Glutamatergic neuron (in vitro differentiated cells): ENCODE measurements at regions not wholly inside any gene's neighbourhood (a gene's known extent, or its start where the extent isn't known, plus 50 kb on each side); places are given as distances from the start of the nearest gene placed in this dataset.
A peak's percentile ranks its signal among the peaks of the same experiment; 100 is the strongest.
"Not testable (repeated sequence)": the region's sequence is repeated elsewhere in the genome, so short reads cannot be mapped to it uniquely, and the experiment has no call there.

Experiments
- DNase-seq: peaks from one replicate; pipeline ENCODE4 v3.0.0; 2022
- H3K27ac Mint-ChIP-seq: one replicate; pipeline ENCODE4 v1.8.0; 2020; ENCODE audit warnings: mild to moderate bottlenecking, mixed read lengths, inconsistent platforms; ENCODE audit not compliant: unreplicated experiment
- H3K27me3 Mint-ChIP-seq: one replicate; pipeline ENCODE4 v1.8.0; 2020; ENCODE audit warnings: mild to moderate bottlenecking, moderate library complexity, mixed read lengths, inconsistent platforms; ENCODE audit not compliant: unreplicated experiment
- H3K36me3 Mint-ChIP-seq: one replicate; pipeline ENCODE4 v1.8.0; 2020; ENCODE audit warnings: mild to moderate bottlenecking, mixed read lengths, inconsistent platforms; ENCODE audit not compliant: unreplicated experiment
- H3K4me1 Mint-ChIP-seq: one replicate; pipeline ENCODE4 v1.8.0; 2020; ENCODE audit warnings: mild to moderate bottlenecking, low read depth, mixed read lengths, inconsistent platforms; ENCODE audit not compliant: unreplicated experiment
- H3K4me3 Mint-ChIP-seq: one replicate; pipeline ENCODE4 v1.8.0; 2020; ENCODE audit warnings: mild to moderate bottlenecking, mixed read lengths, inconsistent platforms; ENCODE audit not compliant: unreplicated experiment
- H3K9me3 Mint-ChIP-seq: one replicate; pipeline ENCODE4 v1.8.0; 2020; ENCODE audit warnings: mild to moderate bottlenecking, moderate library complexity, mixed read lengths, inconsistent platforms; ENCODE audit not compliant: unreplicated experiment
- TF ChIP-seq, protein P1 (sequence below): fragments of 200-600 bp; sonication (generic); IDR thresholded peaks from one replicate; pipeline ENCODE4 v1.5.0; 2021; ENCODE audit not compliant: partially characterized antibody, unreplicated experiment

DNA sequence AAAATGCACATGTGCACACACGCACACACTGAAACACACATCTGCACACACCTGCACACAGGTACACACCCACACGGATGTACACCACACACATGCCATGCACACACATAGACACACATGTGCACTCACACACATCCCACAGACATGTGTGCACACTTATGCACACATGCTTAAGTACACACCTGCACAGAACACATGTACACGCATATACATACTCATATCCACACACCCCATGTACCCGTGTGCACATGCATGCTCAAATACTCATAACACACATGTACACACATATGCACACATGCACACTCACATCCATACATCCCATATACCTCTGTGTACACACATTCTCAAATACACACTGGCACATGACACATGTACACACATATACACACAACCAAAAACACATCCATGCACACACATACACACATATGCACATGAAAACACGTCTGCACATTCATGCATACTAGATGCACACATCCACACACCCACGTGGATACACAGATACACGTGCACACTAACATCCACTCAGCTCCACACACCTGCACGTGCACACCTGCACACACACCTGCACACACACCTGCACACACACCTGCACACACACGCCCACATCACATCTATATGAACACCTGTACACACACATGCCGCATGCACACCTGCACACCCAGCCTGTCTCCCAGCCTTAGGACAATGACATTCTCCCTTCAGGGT lies 336.7 kb downstream of the ADGRD1 start:
- TF ChIP-seq, protein P1, sequence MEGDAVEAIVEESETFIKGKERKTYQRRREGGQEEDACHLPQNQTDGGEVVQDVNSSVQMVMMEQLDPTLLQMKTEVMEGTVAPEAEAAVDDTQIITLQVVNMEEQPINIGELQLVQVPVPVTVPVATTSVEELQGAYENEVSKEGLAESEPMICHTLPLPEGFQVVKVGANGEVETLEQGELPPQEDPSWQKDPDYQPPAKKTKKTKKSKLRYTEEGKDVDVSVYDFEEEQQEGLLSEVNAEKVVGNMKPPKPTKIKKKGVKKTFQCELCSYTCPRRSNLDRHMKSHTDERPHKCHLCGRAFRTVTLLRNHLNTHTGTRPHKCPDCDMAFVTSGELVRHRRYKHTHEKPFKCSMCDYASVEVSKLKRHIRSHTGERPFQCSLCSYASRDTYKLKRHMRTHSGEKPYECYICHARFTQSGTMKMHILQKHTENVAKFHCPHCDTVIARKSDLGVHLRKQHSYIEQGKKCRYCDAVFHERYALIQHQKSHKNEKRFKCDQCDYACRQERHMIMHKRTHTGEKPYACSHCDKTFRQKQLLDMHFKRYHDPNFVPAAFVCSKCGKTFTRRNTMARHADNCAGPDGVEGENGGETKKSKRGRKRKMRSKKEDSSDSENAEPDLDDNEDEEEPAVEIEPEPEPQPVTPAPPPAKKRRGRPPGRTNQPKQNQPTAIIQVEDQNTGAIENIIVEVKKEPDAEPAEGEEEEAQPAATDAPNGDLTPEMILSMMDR: no peak
- no peak for DNase-seq
- Mint-ChIP-seq H3K9me3 (peaks cover 9% of the 10 kb centered on the region), H3K36me3 (peaks cover 6% of the 10 kb centered on the region), H3K4me3 (no peak overlapping the region), H3K4me1 (peaks cover 5% of the 10 kb centered on the region), H3K27me3 (peaks cover 11% of the 10 kb centered on the region), H3K27ac (peak overlapping the region; percentile 15)

DNA sequence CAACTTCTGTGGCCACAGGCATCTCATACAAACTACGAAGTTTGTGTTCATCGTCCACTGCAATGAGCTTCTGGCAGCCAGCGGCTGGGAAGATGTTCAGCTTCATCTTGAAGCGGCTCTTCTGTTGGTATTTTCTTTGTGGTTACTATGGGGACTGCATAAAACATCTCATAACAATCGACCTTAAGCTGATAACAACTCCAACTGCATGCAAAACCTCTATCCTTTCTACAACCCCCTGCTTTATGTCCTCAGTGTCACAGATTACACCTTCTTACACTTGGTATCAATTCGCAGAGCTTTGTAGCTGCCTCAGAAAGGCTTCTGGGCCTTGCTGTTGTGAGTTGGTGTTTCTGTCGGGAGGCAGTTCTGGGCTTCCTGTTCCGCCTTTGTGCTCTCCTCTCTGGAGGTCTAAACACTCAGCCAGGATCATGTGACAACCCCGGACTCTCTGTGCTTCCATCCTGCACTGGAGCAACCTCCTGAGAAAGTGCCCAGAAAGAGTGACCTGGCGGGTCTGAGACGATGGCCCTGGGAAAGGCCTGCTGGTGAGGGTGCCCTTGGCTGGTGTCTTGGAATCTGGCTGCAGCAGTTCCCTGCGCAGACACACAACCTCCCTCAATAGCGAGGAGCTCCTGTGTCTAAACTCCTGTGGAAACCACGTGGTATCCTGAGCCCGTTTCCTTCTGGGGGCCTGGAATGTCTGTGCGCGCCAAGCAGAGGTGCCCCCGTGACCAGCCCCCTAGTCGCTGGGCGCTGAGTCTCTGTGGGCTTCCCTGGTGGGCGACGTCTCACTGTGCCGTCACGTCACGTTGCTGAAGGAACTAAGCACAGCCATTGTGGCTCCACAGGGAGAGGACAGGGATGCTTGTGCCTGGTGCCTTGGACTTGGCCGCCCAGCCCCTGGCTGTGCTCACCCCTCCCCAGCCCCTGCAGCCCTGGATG lies 339.6 kb downstream of the ADGRD1 start:
- H3K4me3 Mint-ChIP-seq, H3K9me3 Mint-ChIP-seq, H3K27ac Mint-ChIP-seq, DNase-seq, H3K4me1 Mint-ChIP-seq, H3K36me3 Mint-ChIP-seq: not testable (repeated sequence)
- peaks cover 13% of the 10 kb centered on the region for H3K27me3 Mint-ChIP-seq

DNA sequence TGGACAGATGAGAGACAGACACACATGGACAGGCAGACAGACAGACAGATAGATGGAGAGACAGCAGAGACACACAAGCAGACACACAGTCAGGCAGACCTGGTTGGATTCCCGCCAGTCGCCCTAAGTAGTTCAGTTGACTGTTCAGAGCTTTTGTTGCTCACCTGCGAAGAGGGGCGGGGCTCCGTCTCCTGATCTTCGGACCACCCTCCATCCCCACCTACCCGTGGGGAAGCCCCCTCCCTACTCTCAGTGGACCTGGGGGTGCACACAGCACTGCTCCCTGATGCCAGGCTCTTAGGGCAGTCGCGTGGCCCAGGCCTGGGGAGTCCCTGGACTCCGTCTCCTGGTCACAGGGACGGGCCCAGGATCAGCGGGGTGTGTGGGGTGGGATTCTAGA lies 341.0 kb downstream of the ADGRD1 start:
- H3K4me3 Mint-ChIP-seq: peak overlapping the region; percentile 31
- peak overlapping the region; percentile 85 for H3K27ac Mint-ChIP-seq
- peaks cover 11% of the 10 kb centered on the region for H3K27me3 Mint-ChIP-seq

DNA sequence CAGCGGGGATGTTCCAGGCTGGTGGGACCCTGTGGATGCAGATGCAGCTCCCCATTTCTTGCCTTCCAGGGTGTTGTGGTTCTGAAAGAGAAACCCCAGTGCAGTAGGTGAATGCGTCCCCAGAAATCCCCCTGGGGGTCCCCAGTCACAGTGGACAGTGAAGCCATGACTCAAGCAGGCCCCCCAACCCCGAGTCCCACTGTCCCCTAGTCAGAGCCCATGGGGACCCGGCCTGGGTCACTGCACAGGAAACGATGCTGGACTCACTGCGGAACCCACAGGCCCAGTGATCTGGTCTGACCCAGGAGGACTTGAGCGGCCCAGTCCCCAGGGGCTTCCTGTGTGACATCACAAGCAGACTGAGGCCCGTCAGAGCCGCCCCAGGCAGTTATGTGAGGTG lies 341.4 kb downstream of the ADGRD1 start:
- not testable (repeated sequence) for H3K27ac Mint-ChIP-seq, H3K36me3 Mint-ChIP-seq, H3K4me3 Mint-ChIP-seq, H3K4me1 Mint-ChIP-seq, DNase-seq, H3K9me3 Mint-ChIP-seq
- H3K27me3 Mint-ChIP-seq: peaks cover 11% of the 10 kb centered on the region

More for the DNA sequence above, 341.0 kb downstream of the ADGRD1 start:
- not testable (repeated sequence) for H3K4me1 Mint-ChIP-seq, H3K9me3 Mint-ChIP-seq, H3K36me3 Mint-ChIP-seq, DNase-seq

DNA sequence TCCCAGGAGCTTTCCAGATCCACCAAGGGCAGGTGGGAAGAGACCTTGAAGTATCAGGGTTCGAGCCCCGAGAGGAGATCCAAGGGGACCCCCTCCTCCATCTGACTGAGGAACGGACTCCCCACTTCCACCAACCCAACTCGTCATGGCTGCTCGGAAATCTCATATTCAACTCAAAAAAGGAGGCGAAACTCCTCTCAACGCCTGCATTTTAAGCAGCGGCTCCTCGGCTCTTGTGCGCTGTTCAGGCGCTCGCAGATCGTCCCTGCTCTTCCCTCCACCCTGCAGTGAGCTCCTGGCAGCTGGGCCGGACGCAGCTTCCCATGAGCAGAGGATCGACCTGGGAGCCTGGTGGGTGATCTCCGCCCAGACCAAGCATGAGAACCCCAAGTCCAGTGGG lies 341.9 kb downstream of the ADGRD1 start:
- H3K27me3 Mint-ChIP-seq, H3K4me3 Mint-ChIP-seq, H3K36me3 Mint-ChIP-seq, H3K4me1 Mint-ChIP-seq, DNase-seq, H3K9me3 Mint-ChIP-seq, H3K27ac Mint-ChIP-seq: not testable (repeated sequence)

DNA sequence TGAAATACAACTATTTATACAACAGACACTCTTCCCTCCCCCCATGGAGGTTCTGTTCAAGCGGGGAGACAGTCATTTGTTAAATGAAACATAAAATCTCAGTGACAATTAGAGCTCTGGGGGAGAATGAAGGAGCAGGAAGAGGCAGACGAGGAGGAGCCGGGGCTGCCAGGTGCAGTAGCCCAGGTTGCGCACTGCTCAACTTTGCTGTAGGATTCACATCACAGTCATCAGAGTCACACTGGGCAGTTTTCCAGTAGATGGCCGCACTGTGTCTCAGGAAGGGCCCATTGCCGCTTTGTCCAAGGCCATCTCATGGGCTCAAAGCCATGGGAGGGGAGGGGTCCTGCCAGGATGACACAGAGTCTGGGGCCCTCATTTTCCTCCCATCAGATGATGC lies 342.4 kb downstream of the ADGRD1 start:
- H3K9me3 Mint-ChIP-seq, H3K27me3 Mint-ChIP-seq, H3K36me3 Mint-ChIP-seq, H3K27ac Mint-ChIP-seq, H3K4me3 Mint-ChIP-seq, H3K4me1 Mint-ChIP-seq, DNase-seq: not testable (repeated sequence)

DNA sequence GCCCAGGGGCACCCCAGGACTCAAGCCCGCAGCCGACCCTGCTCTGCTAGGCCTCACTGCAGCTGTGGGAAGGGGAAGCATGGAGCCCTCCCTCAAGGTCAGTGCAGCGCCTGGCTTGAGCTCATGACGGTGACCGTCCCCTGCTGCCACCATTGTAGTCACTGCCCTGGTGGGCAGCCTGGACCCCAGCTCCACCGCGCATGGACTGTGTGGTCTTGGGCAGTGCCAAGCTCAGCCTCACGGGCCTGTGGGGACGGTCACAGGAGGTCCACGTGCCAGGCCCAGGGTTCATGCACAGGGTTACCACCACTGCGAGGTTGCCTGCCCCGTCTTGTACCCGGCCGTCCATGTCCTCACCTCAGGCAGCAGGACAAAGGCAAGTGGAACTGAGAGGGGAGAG lies 342.9 kb downstream of the ADGRD1 start:
- H3K4me3 Mint-ChIP-seq, H3K9me3 Mint-ChIP-seq, H3K4me1 Mint-ChIP-seq, H3K27ac Mint-ChIP-seq, H3K27me3 Mint-ChIP-seq, DNase-seq, H3K36me3 Mint-ChIP-seq: not testable (repeated sequence)

DNA sequence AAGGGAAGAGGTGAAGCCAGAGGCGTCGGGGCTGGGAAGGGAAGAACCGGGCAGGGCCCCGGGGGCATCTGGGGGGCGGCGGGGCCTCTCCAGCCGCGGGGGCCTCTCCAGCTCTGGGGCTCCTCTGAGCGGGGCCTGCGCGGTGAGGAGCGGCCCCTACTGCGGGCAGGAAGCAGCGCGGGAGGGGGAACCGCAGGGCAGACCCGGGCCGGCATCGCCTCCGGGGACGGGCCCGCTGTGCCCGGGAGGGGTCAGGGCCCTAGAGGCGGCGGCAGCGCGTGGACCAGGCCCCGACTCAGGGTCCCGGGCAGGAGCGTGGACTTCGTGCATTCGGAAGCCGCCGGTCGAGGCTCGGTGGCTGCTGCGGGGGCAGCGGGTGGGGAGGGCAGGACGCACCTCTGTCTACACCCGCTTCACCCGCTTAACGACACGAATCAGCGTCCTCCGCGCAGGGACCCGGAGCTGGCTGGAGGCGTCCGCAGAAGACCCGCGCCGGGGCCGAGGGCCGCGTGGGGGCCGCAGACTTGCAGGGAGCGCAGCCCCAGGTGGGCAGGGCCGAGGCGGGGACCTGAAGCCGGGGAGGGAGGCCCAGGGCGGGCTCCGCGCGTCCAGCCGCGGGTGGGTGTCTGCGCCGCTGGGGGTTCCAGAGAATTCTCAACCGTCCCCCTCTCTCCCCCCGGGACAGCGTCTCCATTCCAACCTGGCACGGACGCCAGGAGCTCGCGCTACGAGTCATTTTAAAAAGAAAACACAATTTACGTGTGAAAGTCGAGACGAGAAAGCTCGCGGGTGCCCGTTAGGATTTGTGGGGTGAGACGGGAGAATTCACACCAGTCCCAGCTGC lies 345.0 kb downstream of the ADGRD1 start:
- H3K27ac Mint-ChIP-seq, H3K36me3 Mint-ChIP-seq, H3K4me1 Mint-ChIP-seq, H3K4me3 Mint-ChIP-seq, H3K9me3 Mint-ChIP-seq, H3K27me3 Mint-ChIP-seq, DNase-seq: not testable (repeated sequence)

DNA sequence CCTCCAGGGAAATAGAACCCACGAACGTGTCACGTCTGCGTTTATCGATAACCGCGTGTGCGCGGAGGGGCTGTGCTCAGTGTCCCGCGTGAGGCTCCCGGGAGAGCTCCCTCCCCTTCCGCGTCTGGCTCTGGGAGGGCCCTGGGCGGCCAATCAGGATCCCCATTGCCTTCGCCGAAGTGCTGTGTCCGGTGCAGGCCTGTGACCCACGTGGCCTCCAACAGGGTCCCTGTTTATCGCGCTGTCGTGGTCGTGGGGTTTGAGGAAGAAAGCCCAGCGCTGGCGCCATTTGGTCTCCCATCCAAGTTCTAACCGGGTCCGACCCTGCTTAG lies 345.6 kb downstream of the ADGRD1 start:
- H3K27me3 Mint-ChIP-seq, H3K9me3 Mint-ChIP-seq, H3K4me1 Mint-ChIP-seq: not testable (repeated sequence)

DNA sequence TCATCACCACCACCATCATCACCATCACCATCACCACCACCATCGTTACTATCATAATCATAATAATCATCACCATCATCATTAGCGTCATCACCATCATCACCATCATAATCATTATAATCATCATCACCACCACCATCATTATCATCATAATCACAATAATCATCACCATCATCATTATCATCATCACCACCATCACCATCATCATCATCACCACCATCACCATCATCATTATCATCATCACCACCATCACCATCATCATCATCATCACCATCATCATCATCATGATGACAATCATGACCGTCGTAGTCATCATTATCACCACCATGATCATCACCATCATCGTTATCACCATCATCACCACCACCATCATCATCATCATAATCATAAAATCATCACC lies 349.9 kb downstream of the ADGRD1 start:
- not testable (repeated sequence) for H3K9me3 Mint-ChIP-seq, H3K4me3 Mint-ChIP-seq, DNase-seq, H3K27me3 Mint-ChIP-seq, H3K36me3 Mint-ChIP-seq, H3K27ac Mint-ChIP-seq, H3K4me1 Mint-ChIP-seq

More for the DNA sequence above, 345.6 kb downstream of the ADGRD1 start:
- not testable (repeated sequence) for H3K4me3 Mint-ChIP-seq, DNase-seq, H3K27ac Mint-ChIP-seq, H3K36me3 Mint-ChIP-seq

DNA sequence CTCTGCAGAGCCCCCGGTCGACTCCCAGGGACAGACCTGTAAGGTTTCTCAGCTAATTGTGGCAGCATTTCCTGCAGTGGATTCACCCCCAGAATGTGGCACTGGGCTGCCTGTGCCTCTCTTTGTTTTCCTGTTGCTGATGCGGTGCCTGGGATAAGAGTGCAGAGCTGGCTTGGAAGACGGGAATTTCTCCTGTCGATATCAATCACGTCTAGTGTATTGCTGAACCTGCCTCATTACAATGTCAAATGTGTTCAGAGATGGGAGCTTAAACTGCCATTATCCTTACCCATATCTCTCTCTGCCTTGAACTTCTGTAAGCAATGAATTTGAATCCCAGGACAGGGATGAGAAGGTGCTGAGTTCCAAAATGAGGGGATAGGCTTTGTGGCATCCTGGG lies 350.9 kb downstream of the ADGRD1 start:
- not testable (repeated sequence) for H3K27me3 Mint-ChIP-seq, H3K4me1 Mint-ChIP-seq, H3K36me3 Mint-ChIP-seq, DNase-seq, H3K9me3 Mint-ChIP-seq, H3K4me3 Mint-ChIP-seq, H3K27ac Mint-ChIP-seq
